ENCODE measurements at regions not wholly inside any gene's neighbourhood (a gene's known extent, or its start where the extent isn't known, plus 50 kb on each side); places are given as distances from the start of the nearest gene placed in this dataset.

DNA sequence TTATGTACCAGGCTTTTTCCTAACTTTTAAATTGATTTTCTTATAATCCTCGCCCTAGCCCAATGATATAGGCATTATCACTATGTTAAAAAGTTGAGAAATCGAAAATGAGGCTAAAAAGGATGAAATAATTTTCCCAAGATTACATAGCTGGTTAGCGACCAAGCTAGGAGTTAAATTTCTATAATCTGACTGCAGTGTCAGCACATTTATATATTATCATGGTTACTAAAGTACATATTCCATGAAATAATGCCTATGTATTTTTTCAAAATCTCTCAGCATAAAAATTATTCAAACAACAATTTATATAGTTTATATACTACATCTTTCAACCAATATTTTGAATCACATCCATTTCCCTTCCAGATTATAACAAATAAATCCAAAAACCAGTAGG, 317.3 kb upstream of the TFPI start:
- TF ChIP-seq EZH2phosphoT487 (IDR thresholded peaks at IDR 0.05; ENCODE audit: insufficient read depth, low read depth) (no peak), EZH2 (IDR thresholded peaks at IDR 0.05; ENCODE audit: insufficient read depth, poor library complexity, severe bottlenecking) (no peak)

All from GM23248 (cell line).